OCI-LY1 (cell line): ENCODE measurements at regions not wholly inside any gene's neighbourhood (a gene's known extent, or its start where the extent isn't known, plus 50 kb on each side); places are given as distances from the start of the nearest gene placed in this dataset.

Experiments
- H2AFZ ChIP-seq: fragments of 200-600 bp; sonication (generic), shearing (Covaris generic); 2 replicates; pipeline ENCODE4 v1.6.0; 2014; ENCODE audit warnings: antibody characterized with exemption, mild to moderate bottlenecking, low read length
- H3F3A ChIP-seq: fragments of 200-600 bp; sonication (generic), shearing (Covaris generic); 2 replicates; pipeline ENCODE4 v1.6.0; 2014; ENCODE audit warnings: mild to moderate bottlenecking, antibody characterized with exemption, low read length, moderate library complexity; ENCODE audit not compliant: insufficient read depth
- H3K27ac ChIP-seq: fragments of 200-600 bp; sonication (generic); 2 replicates; pipeline ENCODE4 v1.5.1; 2014; ENCODE audit warnings: low read length, mixed run types, mild to moderate bottlenecking, low read depth; ENCODE audit not compliant: poor library complexity, severe bottlenecking
- H3K27me3 ChIP-seq: fragments of 200-600 bp; sonication (generic); 2 replicates; pipeline ENCODE4 v1.6.0; 2014; ENCODE audit warnings: antibody characterized with exemption, mild to moderate bottlenecking, low read length, moderate library complexity; ENCODE audit not compliant: insufficient read depth
- H3K36me3 ChIP-seq: fragments of 200-600 bp; sonication (generic); 2 replicates; pipeline ENCODE4 v1.6.1; 2014; ENCODE audit warnings: mild to moderate bottlenecking, antibody characterized with exemption, low read length, moderate library complexity, mixed read lengths; ENCODE audit not compliant: insufficient read depth
- H3K4me1 ChIP-seq: fragments of 200-600 bp; sonication (generic); 2 replicates; pipeline ENCODE4 v1.5.1; 2014; ENCODE audit warnings: mild to moderate bottlenecking, low read length, moderate library complexity; ENCODE audit not compliant: insufficient read depth, severe bottlenecking
- H3K4me2 ChIP-seq: fragments of 200-600 bp; sonication (generic), shearing (Covaris generic); 2 replicates; pipeline ENCODE4 v1.6.1; 2014; ENCODE audit warnings: low read length
- H3K4me3 ChIP-seq: fragments of 200-600 bp; sonication (generic); 2 replicates; pipeline ENCODE4 v1.5.1; 2014; ENCODE audit warnings: low read length, low read depth, mild to moderate bottlenecking, mixed read lengths; ENCODE audit not compliant: poor library complexity, severe bottlenecking
- H3K79me2 ChIP-seq: fragments of 200-600 bp; shearing (Covaris generic); 2 replicates; pipeline ENCODE4 v1.6.1; 2016; ENCODE audit warnings: mixed run types, low read length, mixed read lengths; ENCODE audit not compliant: insufficient read depth
- H3K9ac ChIP-seq: fragments of 200-600 bp; sonication (generic), shearing (Covaris generic); 2 replicates; pipeline ENCODE4 v1.6.1; 2014; ENCODE audit warnings: mild to moderate bottlenecking, low read length, mixed read lengths
- H3K9me2 ChIP-seq: fragments of 200-600 bp; sonication (generic), shearing (Covaris generic); 2 replicates; pipeline ENCODE4 v1.6.1; 2014; ENCODE audit warnings: low read depth, mild to moderate bottlenecking, low read length, mixed read lengths
- H3K9me3 ChIP-seq: fragments of 200-600 bp; shearing (Covaris generic); 2 replicates; pipeline ENCODE4 v1.6.1; 2014; ENCODE audit warnings: low read length, mixed read lengths
- H4K20me1 ChIP-seq: fragments of 200-600 bp; sonication (generic), shearing (Covaris generic); 2 replicates; pipeline ENCODE4 v1.6.0; 2016; ENCODE audit warnings: mild to moderate bottlenecking, low read length; ENCODE audit not compliant: insufficient read depth
- CTCF ChIP-seq: fragments of 200-600 bp; sonication (generic), shearing (Covaris generic); IDR thresholded peaks from 2 replicates; pipeline ENCODE4 v1.5.1; 2017; ENCODE audit warnings: mild to moderate bottlenecking, antibody characterized with exemption, low read length, moderate library complexity, mixed read lengths
- EZH2 ChIP-seq: fragments of 200-600 bp; sonication (generic), shearing (Covaris generic); IDR thresholded peaks from 2 replicates; pipeline ENCODE4 v1.8.0; 2017; ENCODE audit warnings: borderline replicate concordance, mixed run types, mild to moderate bottlenecking, antibody characterized with exemption, low read length, moderate library complexity, mixed read lengths

GRCh38 chr10:88097536-88097935, 234.1 kb downstream of the PTEN start:
- Histone ChIP-seq H3K36me3 (no peaks in the 10 kb centered on the region), H3K9ac (no peak overlapping the region), H2AFZ (no peak overlapping the region), H3K9me2 (no peaks in the 10 kb centered on the region), H3K4me2 (no peak overlapping the region), H3K4me3 (no peak overlapping the region), H3K9me3 (no peaks in the 10 kb centered on the region), H3K79me2 (no peaks in the 10 kb centered on the region), H3F3A (no peaks in the 10 kb centered on the region), H3K27ac (no peak overlapping the region), H3K27me3 (no peaks in the 10 kb centered on the region), H4K20me1 (no peaks in the 10 kb centered on the region), H3K4me1 (no peaks in the 10 kb centered on the region)
- TF ChIP-seq CTCF (no peak), EZH2 (no peak)

- no peaks in the 10 kb centered on the region for H3K27me3 ChIP-seq
- H3K36me3 ChIP-seq = no peaks in the 10 kb centered on the region
- H2AFZ ChIP-seq = no peak overlapping the region
- H3K9ac ChIP-seq = no peak overlapping the region
- H3K27ac ChIP-seq = no peak overlapping the region
- no peaks in the 10 kb centered on the region for H3F3A ChIP-seq
- H3K4me3 ChIP-seq = no peak overlapping the region
- H3K79me2 ChIP-seq = no peaks in the 10 kb centered on the region
- no peaks in the 10 kb centered on the region for H4K20me1 ChIP-seq
- H3K4me1 ChIP-seq = no peaks in the 10 kb centered on the region
- no peaks in the 10 kb centered on the region for H3K9me2 ChIP-seq
- no peak overlapping the region for H3K4me2 ChIP-seq
- TF ChIP-seq EZH2 = no peak
- no peak for TF ChIP-seq CTCF
- H3K9me3 ChIP-seq = no peaks in the 10 kb centered on the region
Measured at GRCh38 chr10:88100281-88100680, 236.9 kb downstream of the PTEN start.

DNA sequence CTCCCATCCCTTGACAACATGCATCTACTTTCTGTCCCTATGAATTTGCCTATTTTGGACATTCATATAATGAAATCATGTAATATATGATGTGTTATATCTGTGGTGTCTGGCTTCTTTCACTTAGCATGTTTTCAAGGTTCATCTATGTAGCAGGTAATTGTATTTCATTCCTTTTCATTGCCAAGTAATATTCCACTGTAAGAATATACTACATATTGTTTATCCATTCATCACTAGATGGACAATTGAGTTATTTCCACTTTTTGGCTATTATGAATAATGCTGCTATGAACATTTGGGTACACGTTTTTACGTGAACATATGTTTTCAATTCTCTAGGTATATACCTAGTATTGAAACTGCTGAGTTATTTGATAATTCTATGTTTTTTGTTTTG, 238.2 kb downstream of the PTEN start:
- no peaks in the 10 kb centered on the region for H3K27me3 ChIP-seq
- no peaks in the 10 kb centered on the region for H4K20me1 ChIP-seq
- H3F3A ChIP-seq = no peaks in the 10 kb centered on the region
- H3K79me2 ChIP-seq = no peaks in the 10 kb centered on the region
- no peak overlapping the region for H3K9ac ChIP-seq
- no peaks in the 10 kb centered on the region for H3K9me2 ChIP-seq
- TF ChIP-seq CTCF (no peak), EZH2 (no peak)
- no peaks in the 10 kb centered on the region for H3K9me3 ChIP-seq
- H3K4me2 ChIP-seq = no peak overlapping the region
- no peak overlapping the region for H3K27ac ChIP-seq
- no peaks in the 10 kb centered on the region for H3K36me3 ChIP-seq
- H2AFZ ChIP-seq = no peak overlapping the region
- H3K4me1 ChIP-seq = no peaks in the 10 kb centered on the region
- H3K4me3 ChIP-seq = no peak overlapping the region
